NCI-H2107 treated with DMSO at 0.1 percent for 48 hours (cell line): ENCODE measurements at regions not wholly inside any gene's neighbourhood (a gene's known extent, or its start where the extent isn't known, plus 50 kb on each side); places are given as distances from the start of the nearest gene placed in this dataset.

ENCODE experiments used
- DNase-seq: peaks from one replicate; lab custom pipeline; 2025; ENCODE audit not compliant: unreplicated experiment; lab: John Stamatoyannopoulos, UW

GRCh38 chr21:24935991-24936390 is 671.3 kb downstream of the MRPL39 start:
- no peak for DNase-seq

GRCh38 chr21:24910591-24910990 is 696.7 kb downstream of the MRPL39 start:
- DNase-seq, result no peak

GRCh38 chr21:24903994-24904635 is 703.2 kb downstream of the MRPL39 start:
- no peak for DNase-seq

GRCh38 chr21:24899138-24899537 is 708.1 kb downstream of the MRPL39 start:
- no peak for DNase-seq

- no peak for DNase-seq
Observed at GRCh38 chr21:24897883-24898282, 709.4 kb downstream of the MRPL39 start.

- no peak for DNase-seq
Observed at GRCh38 chr21:24896735-24897124, 710.6 kb downstream of the MRPL39 start.

GRCh38 chr21:24895885-24896734 is 711.2 kb downstream of the MRPL39 start:
- no peak for DNase-seq

GRCh38 chr21:24894324-24894723 is 713.0 kb downstream of the MRPL39 start:
- no peak for DNase-seq

GRCh38 chr21:24890021-24890420 is 717.3 kb downstream of the MRPL39 start:
- DNase-seq, result no peak

GRCh38 chr21:24881506-24881905 is 725.8 kb downstream of the MRPL39 start:
- DNase-seq, result no peak

- DNase-seq, result no peak
Observed at GRCh38 chr21:24870633-24871032, 736.6 kb downstream of the MRPL39 start.

- DNase-seq, result no peak
Observed at GRCh38 chr21:24869862-24870261, 737.4 kb downstream of the MRPL39 start.

GRCh38 chr21:24868117-24868516 is 739.2 kb downstream of the MRPL39 start:
- DNase-seq, result no peak

- DNase-seq, result no peak
Observed at GRCh38 chr21:24861471-24861870, 745.8 kb downstream of the MRPL39 start.

- no peak for DNase-seq
Observed at GRCh38 chr21:24856326-24856725, 751.0 kb downstream of the MRPL39 start.

GRCh38 chr21:24852610-24853195 is 754.6 kb downstream of the MRPL39 start:
- no peak for DNase-seq

GRCh38 chr21:24850121-24850520 is 757.2 kb downstream of the MRPL39 start:
- no peak for DNase-seq

GRCh38 chr21:24844671-24845070 is 762.6 kb downstream of the MRPL39 start:
- DNase-seq, result no peak

GRCh38 chr21:24840287-24840686 is 767.0 kb downstream of the MRPL39 start:
- no peak for DNase-seq

- DNase-seq, result no peak
Observed at GRCh38 chr21:24832961-24833360, 774.3 kb downstream of the MRPL39 start.

GRCh38 chr21:24829397-24829796 is 777.9 kb downstream of the MRPL39 start:
- DNase-seq, result no peak

GRCh38 chr21:24826822-24827221 is 780.5 kb downstream of the MRPL39 start:
- no peak for DNase-seq
